Upper lobe of left lung (tissue), 4 donors: ENCODE measurements at regions not wholly inside any gene's neighbourhood (a gene's known extent, or its start where the extent isn't known, plus 50 kb on each side); places are given as distances from the start of the nearest gene placed in this dataset.

Experiments
- CTCF ChIP-seq, 6 experiments: fragments of 450-650 bp in 4 of 6; fragments of 200-600 bp in 2 of 6; sonication (generic) in 2 of 6; IDR thresholded peaks; one replicate each; pipeline ENCODE4 v1.5.1; 2016 to 2019; ENCODE audit warnings: antibody characterized with exemption in 6 of 6
- POLR2A ChIP-seq, 4 donors: fragments of 450-650 bp; IDR thresholded peaks; one replicate each; pipeline ENCODE4 v1.5.1; 2016 to 2017; ENCODE audit warnings: antibody characterized with exemption in 4 of 4, mild to moderate bottlenecking in 2 of 4

GRCh38 chr15:25605151-25605550, 166.3 kb upstream of the UBE3A start:
- no peak for TF ChIP-seq CTCF (IDR thresholded peaks at IDR 0.05)
- TF ChIP-seq POLR2A (IDR thresholded peaks at IDR 0.05): no peak
